ENCODE measurements at regions not wholly inside any gene's neighbourhood (a gene's known extent, or its start where the extent isn't known, plus 50 kb on each side); places are given as distances from the start of the nearest gene placed in this dataset.

DNA sequence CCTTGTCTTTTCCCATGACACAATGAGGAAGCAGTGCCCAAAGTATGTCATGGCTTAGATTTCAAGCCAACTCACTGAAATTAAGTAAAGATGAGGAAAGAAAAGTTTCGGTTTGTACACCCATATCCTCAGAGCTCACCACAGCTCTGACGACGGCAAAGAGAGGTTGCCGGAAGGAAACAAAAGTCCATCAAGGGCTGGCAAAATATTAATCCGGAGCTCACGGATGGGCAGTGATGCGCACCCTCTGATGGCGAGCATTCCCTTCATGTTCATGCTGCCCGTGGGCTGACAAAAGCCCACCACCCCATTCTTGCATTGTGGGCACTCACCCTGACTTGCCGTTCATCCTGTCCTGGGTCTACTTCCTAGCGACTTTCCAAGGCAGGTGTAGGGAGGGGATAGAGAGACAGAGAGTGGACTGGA lies 103.1 kb downstream of the SOX9 start:
- no peak overlapping the region for H3K4me3 ChIP-seq
- no peaks in the 10 kb centered on the region for H3K36me3 ChIP-seq (ENCODE audit: insufficient read depth)
- H3K9me3 Mint-ChIP-seq, result no peaks in the 10 kb centered on the region
- peaks cover 37% of the 10 kb centered on the region for H3K27me3 Mint-ChIP-seq (ENCODE audit: insufficient read depth, low read depth, poor library complexity)
- H3K36me3 Mint-ChIP-seq (ENCODE audit: low read depth), result no peaks in the 10 kb centered on the region
- ATAC-seq, result no peak
- H3K4me2 ChIP-seq, result no peak overlapping the region
- no peak overlapping the region for H3K27ac Mint-ChIP-seq
- H2AFZ ChIP-seq, result no peak overlapping the region
- no peaks in the 10 kb centered on the region for H4K20me1 ChIP-seq (replicated peaks; ENCODE audit: insufficient read depth)
- H3K27me3 ChIP-seq (ENCODE audit: insufficient read depth), result peaks cover 50% of the 10 kb centered on the region
- H3K79me2 ChIP-seq (replicated peaks; ENCODE audit: insufficient read depth), result no peaks in the 10 kb centered on the region
- no peak for DNase-seq (ENCODE audit: low spot score)
- H3K4me3 Mint-ChIP-seq, result no peak overlapping the region
- no peaks in the 10 kb centered on the region for H3F3A ChIP-seq (replicated peaks; ENCODE audit: low read depth)
- H3K9me2 ChIP-seq (ENCODE audit: insufficient read depth), result no peaks in the 10 kb centered on the region
- H3K4me1 ChIP-seq (ENCODE audit: insufficient read depth), result peaks cover 40% of the 10 kb centered on the region
- TF ChIP-seq EZH2 (IDR thresholded peaks at IDR 0.05; ENCODE audit: low read depth, unreplicated experiment) (no peak), NANOG (IDR thresholded peaks at IDR 0.05; ENCODE audit: borderline replicate concordance) (no peak), ZNF462 (CRISPR knock-in tag; IDR thresholded peaks at IDR 0.05) (no peak), ZNF331 (CRISPR knock-in tag; IDR thresholded peaks at IDR 0.05; ENCODE audit: low read depth) (no peak)
- no peak overlapping the region for H3K27ac ChIP-seq (ENCODE audit: low read depth)
- peaks cover 40% of the 10 kb centered on the region for H3K4me1 Mint-ChIP-seq

- H3K79me2 ChIP-seq (replicated peaks; ENCODE audit: insufficient read depth), result no peaks in the 10 kb centered on the region
- ATAC-seq (no peak), DNase-seq (ENCODE audit: low spot score) (no peak)
- H3K27ac ChIP-seq (ENCODE audit: low read depth), result no peak overlapping the region
- no peaks in the 10 kb centered on the region for H3K36me3 ChIP-seq (ENCODE audit: insufficient read depth)
- no peak overlapping the region for H3K4me2 ChIP-seq
- no peaks in the 10 kb centered on the region for H3F3A ChIP-seq (replicated peaks; ENCODE audit: low read depth)
- no peak overlapping the region for H3K4me3 ChIP-seq
- H3K27me3 Mint-ChIP-seq (ENCODE audit: insufficient read depth, low read depth, poor library complexity), result peaks cover 13% of the 10 kb centered on the region
- TF ChIP-seq STAT1 (IDR thresholded peaks at IDR 0.05; ENCODE audit: unreplicated experiment), result no peak
- no peak for TF ChIP-seq EZH2 (IDR thresholded peaks at IDR 0.05; ENCODE audit: low read depth, unreplicated experiment)
- TF ChIP-seq JUNB (IDR thresholded peaks at IDR 0.05; ENCODE audit: unreplicated experiment), result no peak
- no peak for TF ChIP-seq EZH2phosphoT487 (IDR thresholded peaks at IDR 0.05; ENCODE audit: unreplicated experiment)
- no peak for TF ChIP-seq CTCF (conservative IDR thresholded peaks at IDR 0.05; ENCODE audit: low read depth in 2 of 2)
- TF ChIP-seq CREB1 (CRISPR knock-in tag; IDR thresholded peaks at IDR 0.05; ENCODE audit: low read depth), result no peak
- TF ChIP-seq ETS1 (IDR thresholded peaks at IDR 0.05), result no peak
- H3K9me3 Mint-ChIP-seq, result no peaks in the 10 kb centered on the region
- H2AFZ ChIP-seq, result no peak overlapping the region
- H3K36me3 Mint-ChIP-seq (ENCODE audit: low read depth), result no peaks in the 10 kb centered on the region
- no peaks in the 10 kb centered on the region for H4K20me1 ChIP-seq (replicated peaks; ENCODE audit: insufficient read depth)
- H3K27me3 ChIP-seq (ENCODE audit: insufficient read depth), result peaks cover 25% of the 10 kb centered on the region
- H3K4me1 Mint-ChIP-seq, result peaks cover 24% of the 10 kb centered on the region
- H3K4me3 Mint-ChIP-seq, result no peak overlapping the region
- H3K27ac Mint-ChIP-seq, result no peak overlapping the region
- no peaks in the 10 kb centered on the region; the same call in 1 of the 2 replicates for H3K9me2 ChIP-seq (ENCODE audit: insufficient read depth)
- H3K4me1 ChIP-seq (ENCODE audit: insufficient read depth), result peaks cover 24% of the 10 kb centered on the region
Measured at GRCh38 chr17:72226322-72226721, 105.5 kb downstream of the SOX9 start.

All from GM23338 (cell line).